ENCODE measurements at regions not wholly inside any gene's neighbourhood (a gene's known extent, or its start where the extent isn't known, plus 50 kb on each side); places are given as distances from the start of the nearest gene placed in this dataset.

DNA sequence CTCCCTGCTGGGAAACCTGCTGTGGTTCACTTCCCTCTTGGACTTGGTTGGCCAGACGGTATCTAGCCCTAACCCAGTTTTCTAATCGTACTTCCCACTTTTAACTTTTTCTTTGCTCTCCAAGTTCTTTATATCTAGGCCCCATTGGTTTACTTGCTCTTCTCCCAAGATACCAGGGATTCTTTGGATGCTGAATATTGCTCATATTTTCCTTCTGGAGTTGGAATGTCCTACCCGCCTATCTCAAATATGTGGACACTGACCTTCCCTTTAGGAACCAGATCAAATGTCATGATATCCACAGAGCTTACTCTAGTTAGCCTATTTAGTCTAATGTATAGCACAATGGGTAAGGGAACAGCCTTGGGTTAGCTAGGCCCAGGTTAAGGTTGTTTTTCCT, 228.6 kb downstream of the DACT1 start:
- TF ChIP-seq, protein P1, sequence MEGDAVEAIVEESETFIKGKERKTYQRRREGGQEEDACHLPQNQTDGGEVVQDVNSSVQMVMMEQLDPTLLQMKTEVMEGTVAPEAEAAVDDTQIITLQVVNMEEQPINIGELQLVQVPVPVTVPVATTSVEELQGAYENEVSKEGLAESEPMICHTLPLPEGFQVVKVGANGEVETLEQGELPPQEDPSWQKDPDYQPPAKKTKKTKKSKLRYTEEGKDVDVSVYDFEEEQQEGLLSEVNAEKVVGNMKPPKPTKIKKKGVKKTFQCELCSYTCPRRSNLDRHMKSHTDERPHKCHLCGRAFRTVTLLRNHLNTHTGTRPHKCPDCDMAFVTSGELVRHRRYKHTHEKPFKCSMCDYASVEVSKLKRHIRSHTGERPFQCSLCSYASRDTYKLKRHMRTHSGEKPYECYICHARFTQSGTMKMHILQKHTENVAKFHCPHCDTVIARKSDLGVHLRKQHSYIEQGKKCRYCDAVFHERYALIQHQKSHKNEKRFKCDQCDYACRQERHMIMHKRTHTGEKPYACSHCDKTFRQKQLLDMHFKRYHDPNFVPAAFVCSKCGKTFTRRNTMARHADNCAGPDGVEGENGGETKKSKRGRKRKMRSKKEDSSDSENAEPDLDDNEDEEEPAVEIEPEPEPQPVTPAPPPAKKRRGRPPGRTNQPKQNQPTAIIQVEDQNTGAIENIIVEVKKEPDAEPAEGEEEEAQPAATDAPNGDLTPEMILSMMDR (IDR thresholded peaks at IDR 0.05) = no peak
- no peak for TF ChIP-seq POLR2AphosphoS5 (IDR thresholded peaks at IDR 0.05)

All from prostate gland (tissue), 2 donors.